Limb (tissue), 2 donors: ENCODE measurements at regions not wholly inside any gene's neighbourhood (a gene's known extent, or its start where the extent isn't known, plus 50 kb on each side); places are given as distances from the start of the nearest gene placed in this dataset.

Source experiments
- DNase-seq, 2 donors: peaks; one replicate each; pipeline ENCODE4 v3.0.0-alpha.2; 2016; ENCODE audit errors: extremely low spot score in 2 of 2

DNA sequence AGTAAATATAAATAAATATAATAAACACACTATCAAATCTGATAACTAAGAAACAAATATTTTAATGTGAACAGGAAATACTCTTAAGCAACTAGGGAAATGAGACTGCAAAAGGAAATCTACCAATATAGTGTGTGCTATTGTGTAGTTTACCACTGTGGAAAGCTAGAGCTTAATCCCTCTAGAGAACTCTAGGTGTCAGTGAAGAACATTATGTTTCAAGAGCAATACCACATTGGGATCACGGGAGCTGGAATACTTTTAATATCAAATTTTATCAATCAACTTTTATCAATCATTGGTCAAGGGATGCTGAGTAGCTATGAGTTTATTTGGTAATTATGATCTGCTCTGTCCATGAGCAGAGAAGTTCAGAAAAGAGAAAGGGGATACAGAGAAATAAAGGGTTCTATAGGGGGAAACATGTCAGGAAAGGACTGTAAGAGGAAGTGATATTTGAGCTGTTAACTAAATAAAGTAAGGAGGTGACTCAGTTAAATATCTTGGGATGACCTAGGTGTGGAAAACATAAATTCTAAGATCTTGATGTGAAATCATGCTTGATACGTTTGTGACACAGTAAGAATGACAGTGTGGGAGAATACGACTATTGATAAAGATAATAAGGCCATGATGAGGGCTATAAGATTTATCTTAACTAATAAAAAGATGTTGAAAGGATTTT, 762.2 kb upstream of the ALCAM start:
- DNase-seq = no peak

DNA sequence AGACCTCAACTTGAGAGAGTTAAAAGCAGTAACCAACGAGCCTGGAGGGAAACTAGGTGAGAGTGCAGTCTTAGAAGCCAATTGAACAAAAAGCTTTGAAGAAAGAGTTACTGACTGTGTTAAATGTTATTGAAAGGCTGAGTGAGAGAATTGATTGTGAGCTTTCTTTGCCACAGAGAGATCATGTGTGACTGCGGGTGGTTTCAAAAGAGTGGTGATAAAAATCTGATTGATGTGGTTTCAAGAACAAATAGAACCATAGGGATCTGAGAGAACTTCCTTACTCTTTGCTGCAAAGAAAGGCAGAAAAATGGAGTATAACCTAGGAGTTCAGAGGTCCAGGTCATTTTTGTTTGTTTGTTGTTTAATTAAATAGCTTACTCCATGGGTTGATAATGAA, 759.9 kb upstream of the ALCAM start:
- DNase-seq = no peak

DNA sequence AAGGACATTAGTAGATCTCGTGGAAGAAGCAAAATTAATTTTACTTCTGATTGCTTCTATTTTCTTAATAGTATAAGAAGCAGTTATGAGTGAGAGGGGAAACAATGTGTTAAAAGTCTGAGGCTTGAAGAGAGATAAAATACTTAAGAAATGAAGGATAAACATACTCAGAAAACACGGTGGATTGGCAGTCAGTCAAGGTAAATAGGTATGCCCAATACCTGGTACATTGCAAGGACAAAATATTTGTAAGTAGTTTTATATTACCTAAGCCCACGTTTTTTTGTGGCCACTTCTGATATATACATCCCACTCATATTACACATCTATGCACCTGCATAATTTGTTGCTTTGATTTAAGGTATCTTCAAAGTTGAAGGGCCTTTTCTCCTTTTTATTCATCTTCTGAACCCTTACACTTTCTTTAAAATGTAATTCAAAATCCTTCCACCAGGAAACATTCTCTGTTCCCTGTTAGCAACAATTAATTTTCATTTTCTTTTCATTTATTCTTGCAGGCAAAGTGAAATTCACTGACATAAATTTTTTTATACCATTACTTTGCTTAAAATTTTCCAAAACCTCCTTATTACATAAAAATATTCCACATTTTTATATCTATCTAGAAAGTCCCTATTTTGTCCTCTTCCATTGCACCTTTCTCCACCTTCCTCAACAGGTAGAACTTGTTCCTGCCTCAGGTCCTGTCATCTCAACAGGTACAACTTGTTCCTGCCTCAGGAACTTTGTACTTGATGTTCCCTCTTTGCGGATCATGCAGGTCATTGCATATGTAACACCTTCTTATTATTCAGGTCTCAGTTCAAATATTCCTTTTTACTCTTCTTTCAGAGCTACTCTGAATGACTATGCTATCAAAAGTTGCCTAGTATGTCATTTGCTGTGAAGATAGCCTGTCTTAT, 755.7 kb upstream of the ALCAM start:
- no peak for DNase-seq

DNA sequence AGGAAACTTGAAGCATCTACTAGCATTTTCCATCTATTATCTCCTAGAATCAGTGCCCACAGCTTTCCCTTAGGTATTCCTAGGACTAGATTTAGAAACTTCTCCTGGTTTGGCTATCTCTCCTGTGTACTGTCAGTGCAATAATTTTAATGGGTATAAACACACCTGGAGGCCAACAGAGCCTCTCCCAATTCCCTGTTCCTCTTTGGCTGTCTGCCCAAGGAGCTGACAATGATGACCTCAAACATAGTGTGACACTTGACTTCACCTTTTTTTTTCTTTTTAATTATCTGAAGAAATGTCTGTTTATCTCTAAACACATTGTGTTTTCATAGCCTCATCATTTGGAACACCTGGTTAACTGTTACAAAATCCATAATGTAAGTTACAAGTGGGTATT, 754.5 kb upstream of the ALCAM start:
- no peak for DNase-seq

DNA sequence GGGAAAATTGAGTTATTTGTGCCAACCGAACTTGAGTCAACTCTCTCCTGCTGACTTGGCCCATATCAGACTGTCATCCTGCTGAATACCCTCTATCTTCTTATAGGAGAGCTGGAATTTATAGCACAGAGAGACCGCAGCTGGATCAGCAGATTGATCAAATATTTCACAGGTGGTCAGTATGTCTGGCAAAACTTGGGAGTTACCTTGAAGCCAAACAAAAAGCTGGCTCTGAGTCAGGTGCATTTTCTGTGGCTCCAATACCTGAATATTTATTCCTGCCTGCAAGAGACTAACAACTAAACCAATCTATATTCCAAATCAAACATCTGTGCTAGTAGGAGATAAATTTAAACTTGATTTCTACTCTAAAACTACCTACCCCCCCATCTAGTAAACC, 752.1 kb upstream of the ALCAM start:
- DNase-seq = no peak

DNA sequence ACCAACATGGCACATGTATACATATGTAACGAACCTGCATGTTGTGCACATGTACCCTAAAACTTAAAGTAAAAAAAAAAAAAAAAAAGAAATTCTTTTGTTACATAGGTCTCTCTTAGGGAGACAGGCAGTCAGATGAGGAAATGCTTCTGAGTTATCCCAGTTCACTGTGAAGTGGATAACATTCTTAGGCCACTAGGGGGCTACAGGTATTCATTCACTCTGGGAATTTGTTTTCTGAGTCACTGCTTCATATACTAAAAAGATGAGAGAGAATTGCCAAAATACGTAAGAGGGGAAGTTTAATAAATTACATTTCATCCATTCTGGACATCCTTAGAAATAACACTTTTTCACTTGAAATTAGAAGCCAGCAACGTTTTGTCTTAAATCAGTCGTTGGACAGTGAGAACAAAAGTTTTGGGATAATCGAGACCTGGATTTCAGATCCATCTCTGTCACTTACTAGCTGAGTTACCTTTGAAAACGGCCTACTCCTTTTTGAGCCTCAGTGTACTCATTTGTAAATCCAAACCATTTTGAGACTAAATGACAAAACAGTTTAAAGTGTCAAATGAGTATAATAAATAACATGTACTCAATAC, 738.4 kb upstream of the ALCAM start:
- peak in 1 of 2 donors; percentile 43 for DNase-seq

DNA sequence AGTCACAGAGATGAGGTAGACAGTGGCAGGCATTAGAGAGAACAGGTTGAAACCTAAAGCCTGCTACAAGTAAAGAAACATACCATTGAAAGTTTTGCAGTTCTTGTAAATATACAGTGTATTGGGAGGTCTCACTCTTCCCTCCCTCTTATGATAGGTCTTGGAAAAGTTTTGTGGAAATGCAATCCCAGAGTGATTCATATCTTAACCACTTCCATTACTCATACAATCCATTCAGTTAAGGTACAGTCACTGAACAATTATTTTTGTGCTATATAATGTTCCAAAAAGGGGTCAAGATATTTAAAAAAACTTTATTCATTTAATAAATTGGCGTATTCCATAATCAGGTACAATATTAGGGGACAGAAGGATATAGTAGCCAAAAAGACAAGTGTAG, 737.7 kb upstream of the ALCAM start:
- DNase-seq = no peak

DNA sequence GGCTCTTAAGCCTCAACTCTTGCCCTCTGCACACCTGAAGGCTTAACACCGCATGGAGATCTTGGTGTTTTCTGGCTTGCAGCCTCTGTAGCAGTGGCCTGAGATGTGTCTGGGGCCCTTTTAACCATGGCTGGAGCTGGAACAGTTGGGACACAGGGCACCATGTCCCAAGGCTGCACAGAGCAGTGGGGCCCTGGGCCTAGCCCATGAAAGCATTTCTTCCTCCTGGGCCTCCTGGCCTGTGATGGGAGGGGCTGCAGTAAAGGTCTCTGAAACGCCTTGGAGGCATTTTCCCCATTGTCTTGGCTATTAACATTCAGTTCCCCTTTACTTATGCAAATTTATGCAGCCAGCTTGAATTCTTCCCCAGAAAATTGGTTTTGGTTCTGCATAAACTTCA, 735.5 kb upstream of the ALCAM start:
- no peak for DNase-seq

DNA sequence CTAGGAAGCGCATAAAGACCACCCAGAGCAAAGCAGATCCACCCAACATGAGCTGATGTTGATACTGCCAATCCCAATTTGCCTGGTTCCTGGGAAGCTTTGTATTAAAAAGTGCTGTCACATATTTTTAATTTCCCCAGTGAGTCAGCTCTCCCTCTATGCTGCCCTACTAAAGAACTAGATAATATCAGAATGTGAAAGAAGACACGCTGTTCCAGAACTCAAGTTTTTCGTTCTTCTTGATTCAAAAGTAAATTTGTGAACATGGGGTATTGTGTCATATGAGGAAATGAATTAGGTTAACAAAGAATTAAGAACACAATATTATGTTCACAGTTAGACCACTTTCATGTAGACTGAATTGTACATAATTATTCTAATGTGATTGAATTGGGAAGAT, 734.2 kb upstream of the ALCAM start:
- DNase-seq = no peak

DNA sequence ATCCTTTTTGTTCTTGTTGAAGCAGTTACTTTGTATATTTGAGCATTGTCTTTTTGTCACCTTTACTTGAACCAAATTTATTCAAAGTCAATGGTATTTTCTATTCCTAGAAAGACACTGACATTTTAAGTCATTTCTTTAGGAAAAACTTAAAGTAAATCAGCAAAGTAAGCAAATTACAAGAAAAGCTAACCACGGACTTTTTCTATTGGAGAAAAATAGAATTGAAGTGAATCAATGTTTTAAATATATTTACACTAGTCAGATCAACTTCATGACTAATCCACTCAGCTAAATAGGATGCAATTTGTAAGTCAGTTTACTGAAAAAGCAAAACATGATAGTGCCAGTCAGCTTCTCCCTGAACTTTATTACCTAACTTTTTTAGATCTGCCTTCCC, 733.8 kb upstream of the ALCAM start:
- no peak for DNase-seq

DNA sequence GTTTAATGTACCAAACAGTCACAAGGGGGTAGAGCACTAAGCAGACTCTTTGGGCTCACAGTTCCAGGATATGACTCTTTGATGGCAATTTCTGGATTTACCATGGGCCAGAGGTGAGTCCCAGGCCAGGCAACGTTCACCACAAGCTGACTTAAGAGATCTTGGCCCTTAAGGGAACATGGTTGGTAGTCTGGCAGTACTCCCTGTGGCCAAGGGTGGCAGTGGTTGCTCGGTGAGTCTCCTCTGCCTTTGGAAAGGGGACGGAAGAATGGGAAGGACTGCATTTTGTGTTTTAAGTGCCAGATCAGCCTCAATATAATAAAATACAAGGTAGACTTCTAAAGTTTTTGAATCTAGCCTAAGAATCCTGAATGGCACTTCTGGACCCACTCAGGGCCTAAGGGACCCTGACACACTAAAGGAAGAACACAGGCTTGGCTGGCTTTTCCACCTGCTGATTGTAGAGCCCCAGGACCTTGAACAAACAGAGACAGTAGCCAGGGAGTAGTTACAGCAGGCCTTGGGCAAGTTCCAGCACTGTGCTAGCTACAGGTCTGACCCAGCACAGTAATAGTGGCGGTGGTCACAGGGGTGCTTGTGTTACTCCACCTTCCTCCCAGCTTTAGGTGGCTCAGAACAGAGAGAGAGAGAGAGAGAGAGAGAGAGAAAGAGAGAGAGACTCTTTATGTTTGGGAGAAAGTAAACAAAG, 730.7 kb upstream of the ALCAM start:
- no peak for DNase-seq

DNA sequence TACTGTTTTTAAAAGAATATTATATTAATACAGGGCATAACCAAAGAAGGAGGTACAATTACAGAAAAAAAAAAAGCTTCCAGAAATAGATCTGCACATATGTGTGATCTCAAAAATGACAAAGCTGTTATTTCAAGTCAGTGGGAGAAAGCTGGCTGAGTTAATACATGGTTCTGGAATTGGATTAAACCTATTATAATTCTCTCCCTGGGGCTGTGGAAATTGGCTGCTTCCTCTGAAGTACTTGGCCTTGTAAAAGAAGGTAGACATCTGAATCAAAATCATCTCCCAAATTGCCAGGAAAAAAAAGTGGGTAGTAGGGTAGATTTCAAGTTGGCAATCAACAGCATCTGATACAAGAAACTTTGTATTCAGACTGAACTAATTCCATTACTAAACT, 723.9 kb upstream of the ALCAM start:
- DNase-seq = no peak

DNA sequence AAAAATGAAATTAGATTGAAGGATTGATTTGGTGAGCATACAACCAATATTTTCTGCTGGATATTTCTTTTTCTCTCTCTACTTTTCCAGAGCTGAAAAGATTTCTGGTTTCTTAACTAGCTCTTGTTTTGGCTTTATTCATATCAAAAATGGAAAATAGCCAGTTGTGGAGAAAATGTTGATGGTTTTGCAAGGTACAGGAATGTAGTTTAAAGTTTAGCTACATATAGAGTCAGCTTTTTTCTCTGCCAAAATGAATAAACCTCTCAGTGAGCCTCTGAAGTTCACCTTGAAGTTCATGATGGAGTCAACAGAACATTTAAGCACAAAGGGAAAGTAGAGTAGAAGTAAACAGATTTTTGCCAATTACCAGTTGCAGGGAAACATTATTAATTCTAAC, 720.5 kb upstream of the ALCAM start:
- DNase-seq = peak in 1 of 2 donors; percentile 2

DNA sequence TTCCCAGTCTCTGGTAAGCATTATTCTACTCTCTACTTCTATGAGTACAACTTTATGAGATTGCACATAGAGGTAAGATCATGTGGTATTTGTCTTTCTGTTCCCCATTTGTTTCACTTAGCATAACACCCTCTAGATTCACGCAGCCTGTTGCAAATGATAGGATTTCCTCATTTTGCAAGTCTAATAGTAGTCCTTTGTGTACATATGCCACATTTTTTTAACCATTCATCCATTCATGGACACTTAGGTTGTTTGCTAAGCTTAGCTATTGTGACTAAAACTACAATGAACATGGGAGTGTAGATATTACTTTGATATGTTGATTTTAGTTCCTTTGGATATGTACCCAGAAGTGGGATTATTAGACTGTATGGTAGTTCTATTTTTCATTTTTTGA, 717.9 kb upstream of the ALCAM start:
- DNase-seq = no peak

DNA sequence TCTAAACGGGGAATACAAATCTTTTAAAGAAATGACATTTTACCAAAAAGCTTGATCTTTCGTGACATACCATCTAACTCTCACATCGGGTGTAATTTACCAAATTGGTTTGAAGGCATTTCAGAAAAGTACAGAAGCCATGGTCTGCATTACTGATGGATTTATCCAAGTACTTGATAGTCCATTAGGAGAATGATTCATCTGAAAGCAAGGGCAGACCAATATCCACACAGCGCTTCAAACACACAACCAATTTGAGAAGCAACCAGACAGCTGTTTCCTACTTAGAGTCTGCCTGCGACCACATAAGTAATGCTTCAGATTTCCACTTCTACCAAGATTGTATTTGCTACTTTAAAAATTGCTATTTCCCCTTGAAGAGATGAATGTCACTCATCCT, 697.6 kb upstream of the ALCAM start:
- no peak for DNase-seq

DNA sequence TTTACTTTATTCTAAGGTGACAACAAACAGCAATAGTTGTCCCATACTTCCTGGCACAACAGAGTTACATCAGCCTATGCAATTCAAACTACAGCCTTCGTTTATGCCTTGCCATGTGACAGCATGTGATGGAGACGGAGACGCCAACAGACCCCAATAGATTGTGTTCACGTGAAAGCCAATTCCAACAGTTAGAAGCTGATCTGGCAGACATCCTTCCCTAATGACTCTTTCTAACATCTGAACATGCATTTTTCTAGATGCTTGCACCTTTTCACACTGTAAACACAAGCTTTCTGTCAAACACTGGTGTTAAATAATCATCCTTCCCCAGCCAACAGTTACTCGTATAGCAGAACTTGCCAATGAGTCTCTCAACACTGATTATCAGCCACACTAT, 694.4 kb upstream of the ALCAM start:
- no peak for DNase-seq

DNA sequence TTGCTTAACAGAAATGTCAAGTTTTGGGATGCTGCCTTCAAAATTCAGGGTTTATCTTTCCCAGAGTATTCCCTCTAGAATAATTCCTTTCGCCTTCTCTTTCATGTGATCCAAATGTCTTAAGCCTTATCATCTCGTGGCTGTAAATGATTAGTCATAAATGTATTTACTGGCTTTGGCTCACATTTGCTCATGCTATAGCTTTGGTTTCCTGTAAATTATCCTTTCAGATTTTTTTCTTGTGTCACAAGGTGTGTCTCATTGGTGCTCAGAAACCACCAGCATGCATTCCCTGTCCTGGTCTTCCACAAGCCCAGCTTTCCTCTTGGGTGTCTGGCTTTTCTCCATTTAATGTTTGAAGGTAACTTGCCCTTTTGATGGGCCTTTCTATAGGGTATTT, 692.7 kb upstream of the ALCAM start:
- no peak for DNase-seq

DNA sequence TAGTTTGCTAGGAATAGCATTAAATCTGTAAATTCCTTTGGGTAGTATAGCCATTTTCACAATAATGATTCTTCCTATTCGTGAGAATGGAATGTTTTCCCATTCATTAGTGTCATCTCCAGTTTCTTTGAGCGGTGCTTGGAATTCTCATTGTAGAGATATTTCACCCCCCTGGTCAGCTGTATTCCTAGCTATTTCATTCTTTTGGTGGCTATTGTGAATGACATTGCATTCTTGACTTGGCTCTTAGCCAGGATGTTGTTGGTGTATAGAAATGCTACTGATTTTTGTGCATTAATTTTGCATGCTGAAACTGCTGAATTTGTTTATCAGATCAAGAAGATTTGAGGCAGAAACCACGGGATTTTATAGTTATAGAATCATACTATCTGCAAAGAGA, 690.5 kb upstream of the ALCAM start:
- no peak for DNase-seq

DNA sequence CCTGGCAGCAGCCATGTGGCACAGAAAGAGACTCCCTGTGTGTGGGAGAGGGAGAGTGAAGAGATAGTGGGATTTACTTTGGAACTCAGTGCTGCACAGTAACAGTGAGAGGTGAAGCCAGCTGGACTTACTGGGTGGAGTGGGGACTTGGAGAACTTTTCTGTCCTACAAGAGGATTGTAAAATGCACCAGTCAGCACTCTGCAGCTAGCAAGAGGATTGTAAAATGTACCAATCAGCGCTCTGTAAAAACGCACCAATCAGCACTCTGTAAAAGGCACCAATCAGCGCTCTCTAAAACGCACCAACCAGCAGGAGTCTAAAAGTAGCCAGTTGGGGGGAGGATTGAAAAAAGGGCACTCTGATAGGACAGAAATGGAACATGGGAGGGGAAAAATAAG, 688.8 kb upstream of the ALCAM start:
- DNase-seq = no peak

DNA sequence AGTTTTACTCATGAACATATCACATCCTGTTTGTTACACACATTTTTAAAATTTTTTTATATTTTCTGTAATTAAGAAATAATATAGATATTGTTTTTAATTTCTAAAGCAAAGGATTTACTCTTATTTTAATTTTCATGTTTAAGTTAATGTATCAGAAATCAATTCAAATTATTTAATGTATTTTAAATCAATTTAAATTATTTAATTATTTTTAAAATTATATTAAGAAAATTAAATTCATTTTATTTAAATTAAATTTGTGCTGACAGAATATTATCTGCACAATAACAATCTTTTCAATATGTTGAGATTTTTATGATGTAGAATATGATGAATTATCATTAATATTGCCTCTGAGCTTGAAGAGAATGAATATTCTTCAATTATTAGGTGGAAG, 681.2 kb upstream of the ALCAM start:
- DNase-seq = no peak

DNA sequence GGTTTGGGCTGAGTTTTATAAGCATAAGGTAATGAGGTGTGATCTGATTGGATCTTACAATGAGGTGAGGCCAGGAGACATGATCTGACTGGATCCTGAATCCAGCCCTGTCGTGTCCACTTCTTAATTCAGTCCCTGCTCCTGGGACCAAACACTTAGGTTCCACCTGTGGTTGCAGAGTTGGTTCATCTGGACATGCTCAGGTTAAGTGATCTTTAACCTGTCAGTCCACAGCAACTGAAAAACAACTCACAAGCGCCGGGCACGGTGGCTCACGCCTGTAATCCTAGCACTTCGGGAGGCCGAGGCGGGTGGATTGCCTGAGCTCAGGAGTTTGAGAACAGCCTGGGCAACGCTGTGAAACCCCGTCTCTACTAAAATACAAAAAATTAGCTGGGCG, 679.3 kb upstream of the ALCAM start:
- no peak for DNase-seq

DNA sequence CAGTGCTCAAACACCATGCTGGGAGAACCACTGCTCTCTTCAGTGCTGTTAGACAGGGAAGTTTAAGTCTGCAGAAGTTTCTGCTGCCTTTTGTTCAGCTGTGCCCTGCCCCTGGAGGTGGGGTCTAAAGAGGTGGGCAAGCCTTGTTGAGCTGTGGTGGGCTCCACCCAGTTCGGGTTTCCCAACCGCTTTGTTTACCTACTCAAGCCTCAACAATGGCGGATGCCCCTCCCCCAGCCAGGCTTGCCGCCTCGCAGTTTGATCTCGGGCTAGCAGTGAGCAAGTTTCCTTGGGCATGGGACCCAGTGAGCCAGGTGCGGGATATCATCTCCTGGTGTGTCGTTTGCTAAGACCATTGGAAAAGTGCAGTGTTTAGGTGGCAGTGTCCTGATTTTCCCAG, 670.2 kb upstream of the ALCAM start:
- DNase-seq = no peak
